ENCODE measurements at regions not wholly inside any gene's neighbourhood (a gene's known extent, or its start where the extent isn't known, plus 50 kb on each side); places are given as distances from the start of the nearest gene placed in this dataset.

DNA sequence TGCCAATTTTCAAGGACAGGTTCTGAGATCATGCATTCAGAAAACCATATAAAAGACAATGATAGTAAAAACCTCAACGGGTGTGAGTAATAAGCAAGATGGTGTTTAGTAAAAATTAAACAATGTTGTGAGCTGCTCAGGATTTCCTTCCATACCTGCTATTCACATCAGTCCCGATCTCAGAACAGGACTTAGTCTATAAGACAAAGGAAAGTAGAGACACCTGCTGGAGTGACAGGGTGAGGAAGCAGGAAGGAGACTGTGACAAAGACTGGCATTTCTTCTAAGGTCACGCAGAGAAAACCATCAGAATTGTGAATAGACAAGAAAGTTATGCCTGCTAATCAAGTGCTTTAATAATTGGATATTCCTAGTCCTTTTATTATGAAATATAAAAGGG lies 648.0 kb downstream of the DACH1 start:
- TF ChIP-seq, protein P1, sequence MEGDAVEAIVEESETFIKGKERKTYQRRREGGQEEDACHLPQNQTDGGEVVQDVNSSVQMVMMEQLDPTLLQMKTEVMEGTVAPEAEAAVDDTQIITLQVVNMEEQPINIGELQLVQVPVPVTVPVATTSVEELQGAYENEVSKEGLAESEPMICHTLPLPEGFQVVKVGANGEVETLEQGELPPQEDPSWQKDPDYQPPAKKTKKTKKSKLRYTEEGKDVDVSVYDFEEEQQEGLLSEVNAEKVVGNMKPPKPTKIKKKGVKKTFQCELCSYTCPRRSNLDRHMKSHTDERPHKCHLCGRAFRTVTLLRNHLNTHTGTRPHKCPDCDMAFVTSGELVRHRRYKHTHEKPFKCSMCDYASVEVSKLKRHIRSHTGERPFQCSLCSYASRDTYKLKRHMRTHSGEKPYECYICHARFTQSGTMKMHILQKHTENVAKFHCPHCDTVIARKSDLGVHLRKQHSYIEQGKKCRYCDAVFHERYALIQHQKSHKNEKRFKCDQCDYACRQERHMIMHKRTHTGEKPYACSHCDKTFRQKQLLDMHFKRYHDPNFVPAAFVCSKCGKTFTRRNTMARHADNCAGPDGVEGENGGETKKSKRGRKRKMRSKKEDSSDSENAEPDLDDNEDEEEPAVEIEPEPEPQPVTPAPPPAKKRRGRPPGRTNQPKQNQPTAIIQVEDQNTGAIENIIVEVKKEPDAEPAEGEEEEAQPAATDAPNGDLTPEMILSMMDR (IDR thresholded peaks at IDR 0.05) = no peak
- no peak for TF ChIP-seq POLR2A (IDR thresholded peaks at IDR 0.05)
